ENCODE measurements at regions not wholly inside any gene's neighbourhood (a gene's known extent, or its start where the extent isn't known, plus 50 kb on each side); places are given as distances from the start of the nearest gene placed in this dataset.
"Not testable (repeated sequence)": the region's sequence is repeated elsewhere in the genome, so short reads cannot be mapped to it uniquely, and the experiment has no call there.

DNA sequence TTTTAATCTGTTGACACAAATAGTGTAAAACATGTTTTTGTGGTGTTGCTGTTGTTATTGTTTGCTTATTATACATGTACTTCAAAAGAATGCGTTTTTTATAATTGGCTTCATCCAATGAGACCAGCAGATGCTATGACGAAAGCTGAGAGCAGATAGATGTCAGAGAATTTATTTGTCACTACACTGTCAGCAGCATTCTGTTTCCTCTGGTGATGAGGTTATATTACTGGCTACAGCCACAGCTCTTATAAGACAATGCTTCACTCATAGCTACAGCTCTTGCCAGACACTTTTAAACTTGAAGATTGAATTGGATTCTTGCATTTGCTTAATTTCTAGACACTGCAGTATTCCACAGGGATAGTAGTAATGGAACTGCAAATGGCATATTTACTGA lies 860.5 kb downstream of the TBC1D32 start:
- no peaks in the 10 kb centered on the region for H3K36me3 ChIP-seq (ENCODE audit: low read depth)
- H3K9me3 ChIP-seq (ENCODE audit: severe bottlenecking): no peaks in the 10 kb centered on the region
- ATAC-seq (ENCODE audit: low read depth) (no peak), DNase-seq (ENCODE audit: low spot score) (no peak)
- no peak overlapping the region for H3K27ac ChIP-seq (ENCODE audit: poor library complexity, severe bottlenecking)
- no peaks in the 10 kb centered on the region for H3K27me3 ChIP-seq (ENCODE audit: insufficient read depth, poor library complexity, severe bottlenecking)
- H3K4me3 ChIP-seq (ENCODE audit: severe bottlenecking): no peak overlapping the region
- TF ChIP-seq, protein P1, sequence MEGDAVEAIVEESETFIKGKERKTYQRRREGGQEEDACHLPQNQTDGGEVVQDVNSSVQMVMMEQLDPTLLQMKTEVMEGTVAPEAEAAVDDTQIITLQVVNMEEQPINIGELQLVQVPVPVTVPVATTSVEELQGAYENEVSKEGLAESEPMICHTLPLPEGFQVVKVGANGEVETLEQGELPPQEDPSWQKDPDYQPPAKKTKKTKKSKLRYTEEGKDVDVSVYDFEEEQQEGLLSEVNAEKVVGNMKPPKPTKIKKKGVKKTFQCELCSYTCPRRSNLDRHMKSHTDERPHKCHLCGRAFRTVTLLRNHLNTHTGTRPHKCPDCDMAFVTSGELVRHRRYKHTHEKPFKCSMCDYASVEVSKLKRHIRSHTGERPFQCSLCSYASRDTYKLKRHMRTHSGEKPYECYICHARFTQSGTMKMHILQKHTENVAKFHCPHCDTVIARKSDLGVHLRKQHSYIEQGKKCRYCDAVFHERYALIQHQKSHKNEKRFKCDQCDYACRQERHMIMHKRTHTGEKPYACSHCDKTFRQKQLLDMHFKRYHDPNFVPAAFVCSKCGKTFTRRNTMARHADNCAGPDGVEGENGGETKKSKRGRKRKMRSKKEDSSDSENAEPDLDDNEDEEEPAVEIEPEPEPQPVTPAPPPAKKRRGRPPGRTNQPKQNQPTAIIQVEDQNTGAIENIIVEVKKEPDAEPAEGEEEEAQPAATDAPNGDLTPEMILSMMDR (IDR thresholded peaks at IDR 0.05; ENCODE audit: poor library complexity, severe bottlenecking): no peak
- H3K4me1 ChIP-seq (ENCODE audit: insufficient read depth, poor library complexity, severe bottlenecking): no peaks in the 10 kb centered on the region

DNA sequence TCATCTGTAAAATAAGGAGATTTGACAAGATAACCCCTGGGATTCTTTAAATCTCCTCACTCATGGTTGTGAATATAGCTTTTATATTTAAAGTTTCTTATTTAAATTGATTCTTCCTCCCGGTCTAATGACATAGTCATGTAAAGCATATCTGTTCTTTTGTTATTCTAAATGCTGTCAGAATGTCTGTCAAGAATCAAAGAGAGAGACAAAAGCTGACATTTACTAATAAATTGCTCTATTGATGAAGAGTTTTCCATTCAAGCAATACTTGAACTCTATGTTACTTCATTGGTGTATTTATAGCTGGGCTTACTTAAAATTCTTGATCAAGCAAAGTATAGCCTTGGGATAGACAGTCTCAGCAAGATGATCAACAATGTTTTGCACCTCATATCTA lies 865.8 kb downstream of the TBC1D32 start:
- no peak for DNase-seq (ENCODE audit: low spot score)
- no peak for ATAC-seq (ENCODE audit: low read depth)
- no peaks in the 10 kb centered on the region for H3K4me1 ChIP-seq (ENCODE audit: insufficient read depth, poor library complexity, severe bottlenecking)
- no peak overlapping the region for H3K27ac ChIP-seq (ENCODE audit: poor library complexity, severe bottlenecking)
- TF ChIP-seq, protein P1 (IDR thresholded peaks at IDR 0.05; ENCODE audit: poor library complexity, severe bottlenecking): no peak
- no peaks in the 10 kb centered on the region for H3K36me3 ChIP-seq (ENCODE audit: low read depth)
- H3K4me3 ChIP-seq (ENCODE audit: severe bottlenecking): no peak overlapping the region
- H3K9me3 ChIP-seq (ENCODE audit: severe bottlenecking): no peaks in the 10 kb centered on the region
- no peaks in the 10 kb centered on the region for H3K27me3 ChIP-seq (ENCODE audit: insufficient read depth, poor library complexity, severe bottlenecking)

DNA sequence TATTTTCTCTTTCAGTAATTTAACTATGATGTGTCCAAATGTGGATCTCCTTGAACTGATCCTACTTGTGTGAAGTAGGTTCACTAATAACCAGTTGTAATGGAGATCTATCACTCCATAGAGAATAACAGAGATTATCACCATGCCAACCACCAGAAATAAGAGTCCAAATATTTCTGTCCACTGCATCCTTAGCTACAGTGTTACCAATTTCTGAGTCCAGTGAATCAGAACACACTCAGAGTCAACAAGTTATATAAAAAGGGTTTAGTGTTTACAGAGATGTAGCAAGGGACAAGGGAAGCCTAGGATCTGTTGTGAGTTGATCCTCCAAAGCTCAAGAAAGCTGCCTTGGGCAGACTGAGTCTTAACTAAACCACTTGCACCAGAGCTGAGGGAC lies 882.8 kb downstream of the TBC1D32 start:
- TF ChIP-seq, protein P1 (IDR thresholded peaks at IDR 0.05; ENCODE audit: poor library complexity, severe bottlenecking): no peak
- H3K4me3 ChIP-seq (ENCODE audit: severe bottlenecking): no peak overlapping the region
- ATAC-seq (ENCODE audit: low read depth) (no peak), DNase-seq (ENCODE audit: low spot score) (no peak)
- H3K9me3 ChIP-seq (ENCODE audit: severe bottlenecking): no peaks in the 10 kb centered on the region
- H3K27me3 ChIP-seq (ENCODE audit: insufficient read depth, poor library complexity, severe bottlenecking): no peaks in the 10 kb centered on the region
- no peaks in the 10 kb centered on the region for H3K4me1 ChIP-seq (ENCODE audit: insufficient read depth, poor library complexity, severe bottlenecking)
- no peaks in the 10 kb centered on the region for H3K36me3 ChIP-seq (ENCODE audit: low read depth)
- H3K27ac ChIP-seq (ENCODE audit: poor library complexity, severe bottlenecking): no peak overlapping the region

DNA sequence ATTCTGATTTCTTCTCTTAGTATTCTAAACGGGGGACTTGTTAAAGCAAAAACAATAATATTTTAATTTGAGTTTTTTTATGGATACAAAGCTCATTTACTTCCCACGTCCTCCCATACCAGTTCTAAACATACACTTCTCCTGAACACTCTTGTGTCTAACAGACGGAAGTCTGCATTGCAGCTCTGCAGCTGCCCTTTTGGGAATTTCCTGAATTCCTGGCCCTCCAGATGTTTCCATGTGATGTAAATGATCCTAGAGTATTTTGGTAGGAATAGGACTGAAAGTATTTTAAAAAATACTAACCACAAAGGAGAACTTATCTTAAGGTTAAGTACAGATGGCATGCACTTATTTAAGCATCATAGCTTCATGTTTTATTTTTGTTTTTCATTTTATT lies 886.7 kb downstream of the TBC1D32 start:
- DNase-seq (ENCODE audit: low spot score) (no peak), ATAC-seq (ENCODE audit: low read depth) (no peak)
- TF ChIP-seq, protein P1 (IDR thresholded peaks at IDR 0.05; ENCODE audit: poor library complexity, severe bottlenecking): no peak
- no peak overlapping the region for H3K27ac ChIP-seq (ENCODE audit: poor library complexity, severe bottlenecking)
- no peaks in the 10 kb centered on the region for H3K36me3 ChIP-seq (ENCODE audit: low read depth)
- H3K4me3 ChIP-seq (ENCODE audit: severe bottlenecking): no peak overlapping the region
- no peaks in the 10 kb centered on the region for H3K4me1 ChIP-seq (ENCODE audit: insufficient read depth, poor library complexity, severe bottlenecking)
- no peaks in the 10 kb centered on the region for H3K9me3 ChIP-seq (ENCODE audit: severe bottlenecking)
- peaks cover 4% of the 10 kb centered on the region for H3K27me3 ChIP-seq (ENCODE audit: insufficient read depth, poor library complexity, severe bottlenecking)

DNA sequence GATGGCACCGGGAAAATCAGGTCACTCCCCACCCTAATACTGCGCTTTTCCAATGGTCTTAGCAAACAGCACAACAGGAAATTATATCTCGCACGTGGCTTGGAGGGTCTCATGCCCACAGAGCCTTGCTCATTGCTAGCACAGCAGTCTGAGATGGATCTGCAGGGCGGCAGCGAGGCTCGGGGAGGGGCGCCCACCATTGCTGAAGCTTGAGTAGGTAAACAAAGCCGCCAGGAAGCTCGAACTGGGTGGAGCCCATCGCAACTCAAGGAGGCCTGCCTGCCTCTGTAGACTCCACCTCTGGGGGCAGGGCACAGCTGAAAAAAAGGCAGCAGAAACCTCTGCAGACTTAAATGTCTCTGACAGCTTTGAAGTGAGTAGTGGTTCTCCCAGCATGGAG lies 901.4 kb downstream of the TBC1D32 start:
- ATAC-seq (ENCODE audit: low read depth); H3K4me3 ChIP-seq (ENCODE audit: severe bottlenecking); H3K9me3 ChIP-seq (ENCODE audit: severe bottlenecking); H3K36me3 ChIP-seq (ENCODE audit: low read depth); DNase-seq (ENCODE audit: low spot score); H3K27me3 ChIP-seq (ENCODE audit: insufficient read depth, poor library complexity, severe bottlenecking); H3K27ac ChIP-seq (ENCODE audit: poor library complexity, severe bottlenecking); H3K4me1 ChIP-seq (ENCODE audit: insufficient read depth, poor library complexity, severe bottlenecking): not testable (repeated sequence)
